PC-3 (cell line): ENCODE measurements at regions not wholly inside any gene's neighbourhood (a gene's known extent, or its start where the extent isn't known, plus 50 kb on each side); places are given as distances from the start of the nearest gene placed in this dataset.

Experiments
- EZH2 ChIP-seq: fragments of 300-600 bp; sonication (generic); IDR thresholded peaks from one replicate; pipeline ENCODE4 v1.6.1; 2017; ENCODE audit warnings: antibody characterized with exemption, mild to moderate bottlenecking, low read length; ENCODE audit not compliant: unreplicated experiment
- TF ChIP-seq, protein P1 (sequence below): fragments of 300-600 bp; sonication (generic); conservative IDR thresholded peaks from 2 replicates; pipeline ENCODE4 v1.5.1; 2017; ENCODE audit warnings: antibody characterized with exemption, low read depth, mild to moderate bottlenecking, low read length

DNA sequence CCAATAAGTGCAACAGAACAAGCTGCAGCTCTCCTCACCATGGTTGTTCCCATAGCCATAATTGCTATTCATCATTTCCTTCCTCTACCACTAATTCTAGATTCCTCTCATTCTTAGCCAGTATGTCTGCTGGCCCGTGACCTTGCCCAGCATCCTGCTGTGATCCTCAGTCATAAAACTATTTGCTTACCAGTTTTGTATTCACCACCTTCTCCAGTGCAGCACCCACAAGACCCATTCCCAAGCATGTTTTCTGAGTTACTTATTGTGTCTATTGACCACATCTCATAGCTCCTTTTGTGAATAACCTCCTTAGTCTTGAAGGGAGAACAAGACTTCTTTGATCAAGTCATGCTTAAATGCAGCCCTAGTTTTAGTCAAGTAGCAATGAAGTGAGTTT, 488.0 kb upstream of the CTNND2 start:
- TF ChIP-seq, protein P1, sequence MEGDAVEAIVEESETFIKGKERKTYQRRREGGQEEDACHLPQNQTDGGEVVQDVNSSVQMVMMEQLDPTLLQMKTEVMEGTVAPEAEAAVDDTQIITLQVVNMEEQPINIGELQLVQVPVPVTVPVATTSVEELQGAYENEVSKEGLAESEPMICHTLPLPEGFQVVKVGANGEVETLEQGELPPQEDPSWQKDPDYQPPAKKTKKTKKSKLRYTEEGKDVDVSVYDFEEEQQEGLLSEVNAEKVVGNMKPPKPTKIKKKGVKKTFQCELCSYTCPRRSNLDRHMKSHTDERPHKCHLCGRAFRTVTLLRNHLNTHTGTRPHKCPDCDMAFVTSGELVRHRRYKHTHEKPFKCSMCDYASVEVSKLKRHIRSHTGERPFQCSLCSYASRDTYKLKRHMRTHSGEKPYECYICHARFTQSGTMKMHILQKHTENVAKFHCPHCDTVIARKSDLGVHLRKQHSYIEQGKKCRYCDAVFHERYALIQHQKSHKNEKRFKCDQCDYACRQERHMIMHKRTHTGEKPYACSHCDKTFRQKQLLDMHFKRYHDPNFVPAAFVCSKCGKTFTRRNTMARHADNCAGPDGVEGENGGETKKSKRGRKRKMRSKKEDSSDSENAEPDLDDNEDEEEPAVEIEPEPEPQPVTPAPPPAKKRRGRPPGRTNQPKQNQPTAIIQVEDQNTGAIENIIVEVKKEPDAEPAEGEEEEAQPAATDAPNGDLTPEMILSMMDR = no peak
- no peak for TF ChIP-seq EZH2
